ENCODE measurements at regions not wholly inside any gene's neighbourhood (a gene's known extent, or its start where the extent isn't known, plus 50 kb on each side); places are given as distances from the start of the nearest gene placed in this dataset.

- Histone ChIP-seq H3K4me1 (no peaks in the 10 kb centered on the region), H3K27ac (no peak overlapping the region), H3K27me3 (no peaks in the 10 kb centered on the region), H3K4me3 (no peak overlapping the region), H3K36me3 (no peaks in the 10 kb centered on the region), H3K9me3 (no peaks in the 10 kb centered on the region)
- WGBS, result 89% methylated on average over 1 of the region's 1 CpG
- DNase-seq (ENCODE audit: low spot score in 2 of 2), result no peak
- TF ChIP-seq POLR2A (IDR thresholded peaks at IDR 0.05) (no peak), EP300 (IDR thresholded peaks at IDR 0.05) (no peak), CTCF (IDR thresholded peaks at IDR 0.05) (no peak), POLR2AphosphoS5 (IDR thresholded peaks at IDR 0.05) (no peak)
These were observed 161.4 kb upstream of the ZRANB2 start for GRCh38 chr1:71242239-71242638.

GRCh38 chr1:71240656-71241055 is 159.8 kb upstream of the ZRANB2 start:
- no peak overlapping the region for H3K27ac ChIP-seq
- H3K36me3 ChIP-seq, result no peaks in the 10 kb centered on the region
- no peak overlapping the region for H3K4me3 ChIP-seq
- no peak for DNase-seq (ENCODE audit: low spot score in 2 of 2)
- TF ChIP-seq POLR2AphosphoS5 (IDR thresholded peaks at IDR 0.05) (no peak), CTCF (IDR thresholded peaks at IDR 0.05) (no peak), EP300 (IDR thresholded peaks at IDR 0.05) (no peak), POLR2A (IDR thresholded peaks at IDR 0.05) (no peak)
- 100% methylated on average over 1 of the region's 1 CpG for WGBS
- H3K27me3 ChIP-seq, result no peaks in the 10 kb centered on the region
- H3K9me3 ChIP-seq, result no peaks in the 10 kb centered on the region
- no peaks in the 10 kb centered on the region for H3K4me1 ChIP-seq

GRCh38 chr1:71236503-71236902 is 155.7 kb upstream of the ZRANB2 start:
- TF ChIP-seq POLR2A (IDR thresholded peaks at IDR 0.05), result no peak
- no peak for TF ChIP-seq CTCF (IDR thresholded peaks at IDR 0.05)
- no peak for TF ChIP-seq POLR2AphosphoS5 (IDR thresholded peaks at IDR 0.05)
- no peak for TF ChIP-seq EP300 (IDR thresholded peaks at IDR 0.05)
- WGBS, result 69% methylated on average over 2 of the region's 2 CpGs
- Histone ChIP-seq H3K36me3 (no peaks in the 10 kb centered on the region), H3K4me1 (no peaks in the 10 kb centered on the region), H3K27ac (no peak overlapping the region), H3K27me3 (no peaks in the 10 kb centered on the region), H3K9me3 (no peaks in the 10 kb centered on the region), H3K4me3 (no peak overlapping the region)
- DNase-seq (ENCODE audit: low spot score in 2 of 2), result no peak

GRCh38 chr1:71233645-71234044 is 152.8 kb upstream of the ZRANB2 start:
- Histone ChIP-seq H3K36me3 (no peaks in the 10 kb centered on the region), H3K27me3 (no peaks in the 10 kb centered on the region), H3K4me1 (no peaks in the 10 kb centered on the region), H3K9me3 (no peaks in the 10 kb centered on the region), H3K4me3 (no peak overlapping the region), H3K27ac (no peak overlapping the region)
- 100% methylated on average over 1 of the region's 1 CpG for WGBS
- no peak for DNase-seq (ENCODE audit: low spot score in 2 of 2)
- TF ChIP-seq EP300 (IDR thresholded peaks at IDR 0.05), result no peak
- TF ChIP-seq POLR2A (IDR thresholded peaks at IDR 0.05), result no peak
- no peak for TF ChIP-seq POLR2AphosphoS5 (IDR thresholded peaks at IDR 0.05)
- TF ChIP-seq CTCF (IDR thresholded peaks at IDR 0.05), result no peak

GRCh38 chr1:71232786-71233185 is 152.0 kb upstream of the ZRANB2 start:
- Histone ChIP-seq H3K27ac (no peak overlapping the region), H3K4me3 (no peak overlapping the region), H3K4me1 (no peaks in the 10 kb centered on the region), H3K27me3 (no peaks in the 10 kb centered on the region), H3K36me3 (no peaks in the 10 kb centered on the region), H3K9me3 (no peaks in the 10 kb centered on the region)
- TF ChIP-seq EP300 (IDR thresholded peaks at IDR 0.05) (no peak), POLR2AphosphoS5 (IDR thresholded peaks at IDR 0.05) (no peak), POLR2A (IDR thresholded peaks at IDR 0.05) (no peak), CTCF (IDR thresholded peaks at IDR 0.05) (no peak)
- DNase-seq (ENCODE audit: low spot score in 2 of 2), result no peak
- WGBS, result 87% methylated on average over 5 of the region's 5 CpGs
